ENCODE measurements at regions not wholly inside any gene's neighbourhood (a gene's known extent, or its start where the extent isn't known, plus 50 kb on each side); places are given as distances from the start of the nearest gene placed in this dataset.

GRCh38 chr15:47364230-47365141, 352.8 kb upstream of the SEMA6D start:
- DNase-seq (ENCODE audit: low read depth in 3 of 3), result no peak

DNA sequence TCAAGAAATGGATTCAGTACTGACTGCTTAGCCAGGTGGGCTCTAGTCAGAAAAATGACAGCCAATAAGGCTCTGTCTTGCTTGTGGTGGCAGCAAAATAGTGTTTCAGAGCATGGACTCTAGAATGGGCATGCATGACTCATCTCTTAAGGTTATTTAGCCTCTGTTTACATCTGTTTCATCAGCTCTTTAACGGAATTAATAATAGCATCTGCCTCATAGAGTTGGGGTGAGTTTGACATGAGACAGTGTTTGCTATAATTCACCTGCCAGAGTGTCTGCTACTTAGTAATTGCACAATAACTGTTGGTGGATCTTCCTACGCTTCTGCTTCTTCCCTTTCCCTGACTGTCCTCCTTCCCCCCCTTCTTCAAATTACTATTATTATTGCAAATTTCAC, 350.4 kb upstream of the SEMA6D start:
- DNase-seq (ENCODE audit: low read depth in 3 of 3), result no peak

GRCh38 chr15:47367726-47368390, 349.4 kb upstream of the SEMA6D start:
- no peak for DNase-seq (ENCODE audit: low read depth in 3 of 3)

DNA sequence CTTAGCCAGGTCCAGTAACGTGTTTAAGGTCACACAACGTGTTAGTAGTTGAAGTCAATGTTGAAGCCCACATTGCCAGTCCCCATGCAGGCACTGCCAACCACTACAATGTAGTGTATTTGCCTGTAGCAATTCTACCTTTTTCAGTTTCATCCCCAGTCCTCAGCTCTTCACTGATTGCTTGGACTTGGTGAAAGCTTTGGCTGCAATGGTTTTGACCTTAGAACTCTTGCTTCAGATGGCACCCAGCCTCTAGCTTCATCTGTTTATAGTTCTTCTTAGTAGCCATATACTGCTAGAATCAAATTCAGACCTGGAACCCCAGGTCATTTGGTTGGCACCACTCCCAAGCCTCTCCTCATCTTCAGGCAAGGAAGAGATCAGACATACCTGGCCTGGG, 345.4 kb upstream of the SEMA6D start:
- no peak for DNase-seq (ENCODE audit: low read depth in 3 of 3)

DNA sequence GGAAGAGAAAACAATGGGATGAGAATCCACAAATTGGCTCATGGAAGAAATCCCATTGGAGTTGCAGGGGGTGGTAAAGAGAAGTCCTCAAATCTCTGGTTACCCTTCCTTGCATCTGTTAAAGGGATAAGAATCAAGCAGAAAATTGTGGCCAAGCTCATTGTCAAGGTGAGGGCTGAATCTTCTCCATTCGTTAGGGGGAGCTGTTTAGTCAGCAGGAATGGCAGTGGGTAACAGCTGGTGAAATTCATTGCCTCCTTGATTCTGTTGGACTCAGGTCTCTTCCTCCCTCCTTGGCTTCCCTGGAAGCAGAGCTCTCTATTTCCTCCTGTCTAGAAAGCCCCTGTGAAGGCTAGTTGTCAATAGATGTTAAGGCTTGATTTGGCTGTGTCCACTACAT, 343.1 kb upstream of the SEMA6D start:
- DNase-seq (ENCODE audit: low read depth in 3 of 3), result no peak

- DNase-seq (ENCODE audit: low read depth in 3 of 3), result no peak
These were observed 341.1 kb upstream of the SEMA6D start for GRCh38 chr15:47376190-47376589.

- DNase-seq (ENCODE audit: low read depth in 3 of 3), result no peak
These were observed 339.8 kb upstream of the SEMA6D start for GRCh38 chr15:47377465-47377864.

- no peak for DNase-seq (ENCODE audit: low read depth in 3 of 3)
These were observed 338.8 kb upstream of the SEMA6D start for GRCh38 chr15:47378527-47378926.

GRCh38 chr15:47383102-47383501, 334.2 kb upstream of the SEMA6D start:
- no peak for DNase-seq (ENCODE audit: low read depth in 3 of 3)

GRCh38 chr15:47383801-47384200, 333.5 kb upstream of the SEMA6D start:
- no peak for DNase-seq (ENCODE audit: low read depth in 3 of 3)

DNA sequence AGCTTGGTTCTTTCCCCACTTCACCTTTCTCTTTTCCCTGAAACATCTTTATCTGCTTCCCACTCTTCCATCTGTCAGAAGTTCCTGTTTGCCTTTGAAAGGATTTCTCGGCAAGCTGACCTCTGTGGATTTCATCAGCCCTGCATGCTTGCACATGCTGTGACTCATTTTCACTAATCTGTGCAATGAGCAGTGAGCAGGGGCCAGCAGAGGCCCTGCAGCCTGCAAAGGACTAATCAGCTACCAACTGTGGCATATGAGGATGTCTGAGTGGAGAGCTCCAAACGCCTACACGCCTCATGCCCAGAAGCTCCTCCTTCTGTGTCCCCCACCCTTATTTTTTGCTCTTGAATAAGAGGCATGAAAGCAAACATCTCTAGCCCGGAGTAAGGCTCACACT, 333.0 kb upstream of the SEMA6D start:
- no peak for DNase-seq (ENCODE audit: low read depth in 3 of 3)

DNA sequence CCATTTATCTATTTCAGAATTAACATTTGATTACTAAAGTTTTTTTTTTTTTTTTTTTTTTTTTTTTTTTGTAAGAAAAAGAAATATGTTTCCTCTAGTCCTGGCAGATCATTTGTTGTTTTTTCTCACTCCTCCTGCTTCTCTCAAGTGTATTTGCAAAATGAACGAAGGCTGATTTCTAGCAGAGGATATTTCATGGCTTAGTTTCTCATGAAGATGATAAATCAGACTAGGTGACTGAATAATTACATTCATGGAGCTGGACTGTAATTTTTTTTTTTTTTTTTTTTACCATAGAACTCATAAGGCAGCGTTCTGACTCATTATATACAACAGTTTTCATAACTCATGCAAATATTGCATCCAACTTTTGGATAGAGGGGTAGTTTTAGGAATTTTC, 332.5 kb upstream of the SEMA6D start:
- DNase-seq (ENCODE audit: low read depth in 3 of 3), result no peak

DNA sequence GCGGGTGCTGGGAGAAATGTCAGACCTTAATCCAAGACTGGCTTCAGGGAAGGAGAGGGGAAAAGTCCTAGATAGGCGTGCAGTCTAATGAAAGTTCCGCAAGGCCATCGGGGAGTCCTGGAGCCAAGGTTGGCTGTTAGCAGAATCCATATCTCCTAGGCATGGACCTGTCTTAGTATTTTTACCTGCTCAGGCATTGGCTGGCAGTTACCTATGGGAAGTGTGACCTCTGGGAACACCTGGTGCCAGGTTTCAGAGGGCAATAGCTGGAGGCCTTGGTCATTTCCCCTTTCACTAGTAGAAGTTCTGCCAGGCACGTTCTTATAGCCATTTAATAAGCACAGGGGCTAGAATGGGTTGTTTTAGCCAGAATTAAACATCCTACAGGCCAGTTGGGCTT, 330.8 kb upstream of the SEMA6D start:
- DNase-seq (ENCODE audit: low read depth in 3 of 3), result no peak

DNA sequence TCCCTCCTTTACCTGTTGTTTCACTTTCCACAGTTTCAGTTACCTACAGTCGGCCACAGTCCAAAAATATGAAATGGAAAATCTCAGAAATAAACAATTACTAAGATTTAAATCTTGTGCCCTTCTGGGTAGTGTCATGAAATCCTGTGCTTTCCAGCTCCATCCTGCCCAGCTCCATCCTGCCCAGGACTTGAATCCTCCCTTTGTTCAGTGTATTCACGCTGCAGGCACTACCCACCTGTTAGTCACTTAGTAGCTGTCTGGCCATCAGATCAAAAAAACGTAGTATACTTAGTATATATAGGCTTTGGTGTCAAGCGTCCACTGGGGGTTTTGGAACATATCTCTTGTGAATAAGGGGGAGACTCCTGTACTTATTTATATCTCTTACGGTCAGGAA, 329.0 kb upstream of the SEMA6D start:
- DNase-seq (ENCODE audit: low read depth in 3 of 3), result no peak

DNA sequence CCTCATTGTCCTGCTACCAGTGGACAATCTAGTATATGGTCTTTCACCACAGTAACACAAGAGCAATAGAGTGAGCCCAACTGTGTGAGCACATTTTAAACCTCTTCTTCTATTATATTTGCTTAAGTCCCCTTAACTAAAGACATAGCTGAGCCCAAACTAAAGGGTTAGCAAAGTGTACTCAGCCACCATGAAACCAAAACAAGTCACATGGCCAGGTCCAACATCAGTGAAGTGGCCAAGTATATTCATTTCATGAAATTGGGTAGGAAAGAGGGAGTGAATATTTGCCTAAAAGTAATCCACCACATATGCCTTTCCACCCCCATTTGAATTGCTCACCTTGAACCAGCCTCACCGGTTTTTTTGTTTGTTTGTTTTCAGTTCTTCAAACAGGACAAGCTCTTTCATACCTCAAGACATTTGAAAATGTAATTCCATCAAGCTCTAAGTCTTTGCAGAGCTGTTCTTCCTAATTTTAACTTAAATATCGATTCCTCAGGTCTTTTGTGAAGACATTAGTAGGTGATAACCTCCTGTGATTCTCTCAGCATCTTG, 327.0 kb upstream of the SEMA6D start:
- DNase-seq (ENCODE audit: low read depth in 3 of 3), result no peak

DNA sequence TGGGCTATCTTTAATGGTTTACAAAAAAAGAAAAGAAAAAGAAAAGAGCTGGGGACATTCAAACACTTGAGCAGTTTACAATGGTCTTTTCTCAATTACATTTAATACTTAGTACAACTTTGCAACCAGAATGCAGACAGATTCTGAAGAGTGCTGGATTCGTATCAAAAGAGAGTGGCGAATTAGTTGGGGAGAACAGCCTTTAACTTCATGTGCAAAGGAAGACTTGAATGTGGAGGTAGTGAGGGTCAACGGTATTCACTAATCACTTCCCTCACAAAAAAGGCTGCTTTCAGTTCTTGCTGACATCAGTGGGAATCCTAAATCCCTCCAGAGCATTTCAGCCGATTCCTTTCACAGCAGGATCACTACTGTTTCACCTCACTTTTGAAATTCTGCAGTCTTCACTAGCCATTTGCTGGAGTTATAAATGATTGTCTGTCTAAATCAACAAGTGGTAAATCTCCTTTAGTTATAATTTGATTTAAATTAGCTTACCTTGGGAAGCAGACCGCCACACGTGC, 323.0 kb upstream of the SEMA6D start:
- no peak for DNase-seq (ENCODE audit: low read depth in 3 of 3)

DNA sequence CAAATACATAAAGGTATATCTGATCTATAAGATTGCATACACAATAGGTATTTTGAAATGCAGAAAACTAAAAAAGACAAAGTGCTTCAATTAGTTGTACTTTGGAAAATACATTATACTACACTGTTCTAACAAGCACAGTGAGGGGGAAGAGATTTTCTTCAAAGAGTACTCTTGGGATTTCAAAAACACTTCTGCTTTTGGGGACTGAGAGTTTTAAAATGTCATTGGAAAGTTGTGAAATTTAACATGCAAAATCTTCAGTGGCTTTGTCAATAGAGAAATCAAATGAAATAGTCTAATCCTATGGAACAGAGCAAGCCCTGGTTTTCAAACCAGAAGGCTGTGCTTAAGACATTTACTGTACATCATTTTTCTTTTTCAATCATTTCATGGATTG, 322.2 kb upstream of the SEMA6D start:
- DNase-seq (ENCODE audit: low read depth in 3 of 3), result no peak

GRCh38 chr15:47397655-47398054, 319.6 kb upstream of the SEMA6D start:
- no peak for DNase-seq (ENCODE audit: low read depth in 3 of 3)

GRCh38 chr15:47398132-47398531, 319.2 kb upstream of the SEMA6D start:
- DNase-seq (ENCODE audit: low read depth in 3 of 3), result no peak

- DNase-seq (ENCODE audit: low read depth in 3 of 3), result no peak
These were observed 318.7 kb upstream of the SEMA6D start for GRCh38 chr15:47398594-47398993.

DNA sequence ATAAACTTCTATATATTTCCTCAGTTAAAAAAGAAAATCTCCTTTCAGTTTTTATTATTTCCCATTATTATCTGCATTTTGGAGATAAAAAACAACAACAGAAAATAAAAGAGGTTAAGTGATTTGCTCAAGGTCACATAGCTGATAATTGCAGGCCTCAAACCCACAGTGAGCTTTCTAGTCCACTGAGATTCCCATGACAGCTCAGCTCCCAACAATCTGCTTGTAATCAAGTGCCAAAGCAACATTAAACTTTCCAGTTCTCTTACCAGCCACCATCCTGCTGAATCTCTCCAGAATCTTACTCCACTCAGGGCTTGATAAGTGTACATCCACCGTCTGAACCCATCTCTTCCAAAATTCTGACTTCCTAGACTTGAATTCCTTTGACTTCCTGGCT, 318.2 kb upstream of the SEMA6D start:
- no peak for DNase-seq (ENCODE audit: low read depth in 3 of 3)

- DNase-seq (ENCODE audit: low read depth in 3 of 3), result no peak
These were observed 316.7 kb upstream of the SEMA6D start for GRCh38 chr15:47400603-47401002.

DNA sequence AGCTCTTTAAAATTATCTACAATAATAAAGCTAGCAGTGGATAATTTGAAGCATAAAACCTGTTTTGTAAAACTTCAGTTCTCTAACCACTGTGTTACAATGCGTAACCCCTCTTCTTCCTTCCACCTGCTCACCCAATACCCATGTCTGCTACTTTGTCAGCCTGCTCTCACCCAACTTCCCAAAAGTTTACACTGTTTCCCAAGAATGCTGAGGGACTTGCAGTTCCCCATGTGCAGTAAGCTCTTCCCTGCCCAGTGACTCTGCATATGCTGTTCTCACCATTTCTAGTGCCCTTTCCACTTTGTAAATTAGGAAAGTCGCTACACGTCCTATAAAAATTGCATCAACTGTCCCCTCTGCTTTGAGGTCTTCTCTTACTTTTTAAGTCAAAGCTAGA, 315.9 kb upstream of the SEMA6D start:
- no peak for DNase-seq (ENCODE audit: low read depth in 3 of 3)

Data from stimulated activated CD4-positive, alpha-beta T cell treated with anti-CD3 and anti-CD28 coated beads, TNF-alpha, amount 100 ng/mL, for 24 hours (primary cell).